C4-2B (cell line): ENCODE measurements at regions not wholly inside any gene's neighbourhood (a gene's known extent, or its start where the extent isn't known, plus 50 kb on each side); places are given as distances from the start of the nearest gene placed in this dataset.

Experiments used
- ZFX ChIP-seq: fragments of 450-650 bp; IDR thresholded peaks from 2 replicates; pipeline ENCODE4 v1.6.1; 2017
- TF ChIP-seq, protein P1 (sequence below): fragments of 450-650 bp; conservative IDR thresholded peaks from 2 replicates; pipeline ENCODE4 v1.5.1; 2017; ENCODE audit warnings: mild to moderate bottlenecking

DNA sequence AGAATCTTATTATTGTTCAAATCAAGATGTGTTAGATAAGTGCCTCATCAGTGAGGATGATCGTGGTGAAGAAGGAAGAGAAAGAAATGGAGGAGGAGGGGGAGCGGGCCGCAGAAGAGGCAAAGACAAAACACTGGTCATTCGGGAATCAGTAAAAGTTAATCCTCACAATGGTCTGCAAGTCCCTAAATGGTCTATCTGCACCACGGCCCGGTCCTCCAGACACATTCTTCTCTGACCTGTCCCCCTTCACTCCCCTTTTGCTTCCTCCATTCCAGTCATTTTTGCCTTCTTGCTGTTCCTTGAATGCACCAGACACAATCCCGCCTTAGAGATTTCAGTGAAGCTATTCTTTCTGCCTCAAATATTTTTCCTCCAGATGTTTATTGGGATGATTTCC is 240.1 kb upstream of the ADGRL2 start:
- TF ChIP-seq, protein P1, sequence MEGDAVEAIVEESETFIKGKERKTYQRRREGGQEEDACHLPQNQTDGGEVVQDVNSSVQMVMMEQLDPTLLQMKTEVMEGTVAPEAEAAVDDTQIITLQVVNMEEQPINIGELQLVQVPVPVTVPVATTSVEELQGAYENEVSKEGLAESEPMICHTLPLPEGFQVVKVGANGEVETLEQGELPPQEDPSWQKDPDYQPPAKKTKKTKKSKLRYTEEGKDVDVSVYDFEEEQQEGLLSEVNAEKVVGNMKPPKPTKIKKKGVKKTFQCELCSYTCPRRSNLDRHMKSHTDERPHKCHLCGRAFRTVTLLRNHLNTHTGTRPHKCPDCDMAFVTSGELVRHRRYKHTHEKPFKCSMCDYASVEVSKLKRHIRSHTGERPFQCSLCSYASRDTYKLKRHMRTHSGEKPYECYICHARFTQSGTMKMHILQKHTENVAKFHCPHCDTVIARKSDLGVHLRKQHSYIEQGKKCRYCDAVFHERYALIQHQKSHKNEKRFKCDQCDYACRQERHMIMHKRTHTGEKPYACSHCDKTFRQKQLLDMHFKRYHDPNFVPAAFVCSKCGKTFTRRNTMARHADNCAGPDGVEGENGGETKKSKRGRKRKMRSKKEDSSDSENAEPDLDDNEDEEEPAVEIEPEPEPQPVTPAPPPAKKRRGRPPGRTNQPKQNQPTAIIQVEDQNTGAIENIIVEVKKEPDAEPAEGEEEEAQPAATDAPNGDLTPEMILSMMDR = no peak
- TF ChIP-seq ZFX = no peak
